KMS-11 (cell line): ENCODE measurements at regions not wholly inside any gene's neighbourhood (a gene's known extent, or its start where the extent isn't known, plus 50 kb on each side); places are given as distances from the start of the nearest gene placed in this dataset.

ENCODE experiments used
- H2AFZ ChIP-seq: fragments of 200-600 bp; sonication (generic); 2 replicates; pipeline ENCODE4 v1.6.1; 2016; ENCODE audit warnings: antibody characterized with exemption, mixed run types, low read depth
- H3K27ac ChIP-seq: fragments of 200-600 bp; sonication (generic); 2 replicates; pipeline ENCODE4 v1.6.1; 2016; ENCODE audit warnings: mild to moderate bottlenecking, mixed run types
- H3K27me3 ChIP-seq: fragments of 200-600 bp; sonication (generic); 2 replicates; pipeline ENCODE4 v1.6.1; 2017; ENCODE audit warnings: mild to moderate bottlenecking, low read depth, mixed run types, moderate library complexity; ENCODE audit not compliant: insufficient read depth
- H3K36me3 ChIP-seq: fragments of 200-600 bp; sonication (generic); 2 replicates; pipeline ENCODE4 v1.6.1; 2017; ENCODE audit warnings: mild to moderate bottlenecking, mixed run types; ENCODE audit not compliant: insufficient read depth
- H3K4me1 ChIP-seq: fragments of 200-600 bp; sonication (generic); 2 replicates; pipeline ENCODE4 v1.6.1; 2016; ENCODE audit warnings: mild to moderate bottlenecking, low read depth, mixed run types; ENCODE audit not compliant: poor library complexity, severe bottlenecking
- H3K4me2 ChIP-seq: fragments of 200-600 bp; sonication (generic); 2 replicates; pipeline ENCODE4 v1.7.0; 2016; ENCODE audit warnings: mild to moderate bottlenecking, mixed run types
- H3K4me3 ChIP-seq: fragments of 200-600 bp; sonication (generic); IDR thresholded peaks from 2 replicates; pipeline ENCODE4 v1.6.1; 2017; ENCODE audit warnings: low read depth, low read length, mixed read lengths; ENCODE audit not compliant: insufficient read depth
- H3K79me2 ChIP-seq: fragments of 200-600 bp; sonication (generic); 2 replicates; pipeline ENCODE4 v1.6.1; 2016; ENCODE audit warnings: low read depth, mixed run types; ENCODE audit not compliant: insufficient read depth
- H3K9ac ChIP-seq: fragments of 200-600 bp; sonication (generic); 2 replicates; pipeline ENCODE4 v1.6.1; 2016; ENCODE audit warnings: mild to moderate bottlenecking, mixed run types
- H4K20me1 ChIP-seq: fragments of 200-600 bp; sonication (generic); 2 replicates; pipeline ENCODE4 v1.6.1; 2016; ENCODE audit warnings: mild to moderate bottlenecking, mixed run types; ENCODE audit not compliant: insufficient read depth
- TF ChIP-seq, protein P1 (sequence below): fragments of 200-600 bp; sonication (generic); conservative IDR thresholded peaks from 2 replicates; pipeline ENCODE4 v1.6.1; 2017; ENCODE audit warnings: low read depth, mild to moderate bottlenecking, antibody characterized with exemption, low read length, moderate library complexity, mixed read lengths

- H3K9ac ChIP-seq: no peak overlapping the region
- TF ChIP-seq, protein P1, sequence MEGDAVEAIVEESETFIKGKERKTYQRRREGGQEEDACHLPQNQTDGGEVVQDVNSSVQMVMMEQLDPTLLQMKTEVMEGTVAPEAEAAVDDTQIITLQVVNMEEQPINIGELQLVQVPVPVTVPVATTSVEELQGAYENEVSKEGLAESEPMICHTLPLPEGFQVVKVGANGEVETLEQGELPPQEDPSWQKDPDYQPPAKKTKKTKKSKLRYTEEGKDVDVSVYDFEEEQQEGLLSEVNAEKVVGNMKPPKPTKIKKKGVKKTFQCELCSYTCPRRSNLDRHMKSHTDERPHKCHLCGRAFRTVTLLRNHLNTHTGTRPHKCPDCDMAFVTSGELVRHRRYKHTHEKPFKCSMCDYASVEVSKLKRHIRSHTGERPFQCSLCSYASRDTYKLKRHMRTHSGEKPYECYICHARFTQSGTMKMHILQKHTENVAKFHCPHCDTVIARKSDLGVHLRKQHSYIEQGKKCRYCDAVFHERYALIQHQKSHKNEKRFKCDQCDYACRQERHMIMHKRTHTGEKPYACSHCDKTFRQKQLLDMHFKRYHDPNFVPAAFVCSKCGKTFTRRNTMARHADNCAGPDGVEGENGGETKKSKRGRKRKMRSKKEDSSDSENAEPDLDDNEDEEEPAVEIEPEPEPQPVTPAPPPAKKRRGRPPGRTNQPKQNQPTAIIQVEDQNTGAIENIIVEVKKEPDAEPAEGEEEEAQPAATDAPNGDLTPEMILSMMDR: no peak
- no peaks in the 10 kb centered on the region for H4K20me1 ChIP-seq
- no peak overlapping the region for H2AFZ ChIP-seq
- H3K4me1 ChIP-seq: no peaks in the 10 kb centered on the region
- no peaks in the 10 kb centered on the region for H3K27me3 ChIP-seq
- H3K79me2 ChIP-seq: no peaks in the 10 kb centered on the region
- no peaks in the 10 kb centered on the region for H3K36me3 ChIP-seq
- no peak overlapping the region for H3K27ac ChIP-seq
- no peak overlapping the region for H3K4me2 ChIP-seq
- no peak overlapping the region for H3K4me3 ChIP-seq
Observed at GRCh38 chr3:135812057-135812456, 153.5 kb upstream of the PPP2R3A start.

DNA sequence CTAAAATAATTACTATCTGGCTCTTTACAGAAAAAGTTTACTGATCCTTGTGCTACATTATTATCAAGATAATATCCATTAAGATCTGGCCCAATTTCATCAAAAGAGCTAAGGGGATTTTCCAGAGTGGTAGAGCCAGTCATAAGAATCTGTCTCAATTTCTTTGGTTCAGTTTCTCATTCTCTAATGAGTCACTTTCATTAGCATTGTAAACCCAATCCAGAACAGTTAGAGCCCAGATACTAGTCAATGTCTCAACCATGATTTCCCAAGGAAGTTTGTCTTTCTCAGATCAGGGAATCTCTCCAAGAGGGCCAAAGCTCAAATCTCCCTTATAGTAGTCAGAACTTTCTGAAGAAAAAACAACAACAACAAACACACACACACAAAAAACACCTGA, 131.1 kb upstream of the PPP2R3A start:
- no peak overlapping the region for H3K4me2 ChIP-seq
- no peak overlapping the region for H3K27ac ChIP-seq
- H2AFZ ChIP-seq: no peak overlapping the region
- no peaks in the 10 kb centered on the region for H3K79me2 ChIP-seq
- no peaks in the 10 kb centered on the region for H3K27me3 ChIP-seq
- no peak overlapping the region for H3K9ac ChIP-seq
- no peaks in the 10 kb centered on the region for H4K20me1 ChIP-seq
- TF ChIP-seq, protein P1: no peak
- H3K4me1 ChIP-seq: no peaks in the 10 kb centered on the region
- no peaks in the 10 kb centered on the region for H3K36me3 ChIP-seq
- no peak overlapping the region for H3K4me3 ChIP-seq

- no peak overlapping the region for H3K4me2 ChIP-seq
Observed at GRCh38 chr3:135837977-135838631, 127.4 kb upstream of the PPP2R3A start.

DNA sequence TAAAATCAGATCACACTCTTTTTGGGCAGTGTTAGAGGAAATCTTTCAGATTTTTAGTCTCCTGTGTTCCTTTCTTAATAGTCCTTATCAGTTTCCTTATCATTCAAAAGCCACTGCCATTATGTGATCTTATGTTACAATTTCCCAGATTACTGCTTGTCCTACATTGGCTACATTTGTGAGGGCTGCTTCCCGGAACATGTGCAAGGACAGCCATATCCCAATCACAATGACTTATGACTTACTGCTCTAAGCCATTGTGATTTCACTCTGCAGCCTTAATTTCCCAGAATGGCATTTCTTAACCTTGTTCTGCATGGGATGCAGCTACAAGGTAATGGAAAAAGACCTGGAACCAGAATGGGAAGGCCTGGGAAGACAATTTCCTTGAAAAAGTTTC, 125.1 kb upstream of the PPP2R3A start:
- Histone ChIP-seq H3K27me3 (no peaks in the 10 kb centered on the region), H3K36me3 (no peaks in the 10 kb centered on the region), H3K4me3 (no peak overlapping the region), H2AFZ (no peak overlapping the region), H3K4me2 (no peak overlapping the region), H3K27ac (no peak overlapping the region), H4K20me1 (no peaks in the 10 kb centered on the region), H3K9ac (no peak overlapping the region), H3K79me2 (no peaks in the 10 kb centered on the region), H3K4me1 (no peaks in the 10 kb centered on the region)
- TF ChIP-seq, protein P1: no peak

More at GRCh38 chr3:135837977-135838631, 127.4 kb upstream of the PPP2R3A start:
- Histone ChIP-seq H2AFZ (no peak overlapping the region), H3K36me3 (no peaks in the 10 kb centered on the region), H3K4me3 (no peak overlapping the region), H3K79me2 (no peaks in the 10 kb centered on the region), H3K4me1 (no peaks in the 10 kb centered on the region), H4K20me1 (no peaks in the 10 kb centered on the region), H3K27me3 (no peaks in the 10 kb centered on the region), H3K9ac (no peak overlapping the region), H3K27ac (no peak overlapping the region)
- TF ChIP-seq, protein P1: no peak
